GM18861 (cell line): ENCODE measurements at regions not wholly inside any gene's neighbourhood (a gene's known extent, or its start where the extent isn't known, plus 50 kb on each side); places are given as distances from the start of the nearest gene placed in this dataset.

ENCODE experiments used
- ATAC-seq: cut with Tn5 transposase; IDR thresholded peaks from one replicate; pipeline ENCODE4 v1.9.1; 2021; ENCODE audit not compliant: unreplicated experiment

DNA sequence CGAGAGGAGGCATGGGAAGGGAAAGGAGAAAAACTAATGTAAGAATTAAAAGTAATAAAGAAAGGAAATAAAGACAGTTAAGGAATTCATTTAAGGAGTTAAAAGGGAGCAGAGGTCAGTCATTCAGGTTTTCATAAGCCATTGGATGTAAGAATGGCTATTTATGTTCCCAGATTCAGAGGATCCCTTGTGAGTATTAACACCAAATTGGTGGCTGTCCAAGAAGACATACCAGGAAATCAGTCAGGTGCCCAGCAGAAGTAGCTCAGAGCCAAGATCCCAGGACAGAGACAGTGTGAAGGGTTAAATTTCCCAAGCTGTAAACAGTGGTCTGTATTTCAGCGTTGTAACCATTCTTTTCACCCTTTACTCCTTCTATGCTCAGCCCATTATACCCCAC is 550.4 kb downstream of the BCL11A start:
- no peak for ATAC-seq

DNA sequence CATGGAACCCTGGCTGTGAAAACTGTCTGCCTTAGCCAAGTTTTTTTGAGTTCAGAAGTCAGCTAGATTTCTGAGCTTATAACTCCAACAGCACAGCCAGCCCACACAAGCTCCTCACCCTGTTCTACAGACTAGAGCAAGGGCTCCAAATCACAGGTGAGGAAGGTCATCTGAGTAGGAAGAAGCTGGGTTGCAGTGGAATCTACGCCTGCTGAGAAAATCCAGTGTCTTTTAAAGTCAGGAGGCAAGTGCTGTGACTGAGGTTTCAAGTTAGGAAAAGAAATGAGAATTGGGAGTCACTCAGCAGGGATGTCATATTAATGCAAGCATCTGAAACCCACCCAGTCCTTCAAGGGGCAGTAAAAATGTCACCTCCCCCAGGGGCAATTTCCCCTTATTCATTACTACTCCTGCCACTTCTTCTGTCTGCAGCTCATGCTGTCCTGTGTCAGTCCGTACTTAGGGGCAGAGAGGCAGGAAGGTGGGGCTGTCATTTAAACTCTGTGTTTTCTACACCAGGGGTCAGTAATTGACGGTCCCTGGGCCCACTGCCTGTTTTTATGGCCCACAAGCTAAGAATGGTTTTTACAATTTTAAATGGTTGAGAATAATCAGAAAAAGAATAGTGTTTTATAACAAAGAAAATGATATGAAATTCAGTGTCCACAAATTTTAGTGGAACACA is 551.1 kb downstream of the BCL11A start:
- no peak for ATAC-seq

DNA sequence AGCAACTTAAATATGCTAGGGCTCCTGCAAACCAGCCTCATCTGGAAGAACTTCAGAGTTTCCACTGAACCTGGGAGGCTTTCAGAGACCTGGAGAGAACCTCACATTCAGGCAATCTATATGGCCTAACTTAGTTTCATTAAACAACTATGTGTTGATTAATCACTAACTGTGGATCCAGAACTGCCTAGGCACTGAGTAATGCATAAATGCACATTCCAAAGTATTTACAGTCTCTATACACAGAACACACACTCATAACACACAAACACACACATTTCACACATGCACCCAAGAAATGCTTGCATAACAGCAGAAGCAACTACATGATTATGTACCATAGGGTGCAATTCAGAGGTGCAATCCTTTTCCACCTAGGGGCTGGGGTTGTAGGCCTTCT is 552.8 kb downstream of the BCL11A start:
- no peak for ATAC-seq

DNA sequence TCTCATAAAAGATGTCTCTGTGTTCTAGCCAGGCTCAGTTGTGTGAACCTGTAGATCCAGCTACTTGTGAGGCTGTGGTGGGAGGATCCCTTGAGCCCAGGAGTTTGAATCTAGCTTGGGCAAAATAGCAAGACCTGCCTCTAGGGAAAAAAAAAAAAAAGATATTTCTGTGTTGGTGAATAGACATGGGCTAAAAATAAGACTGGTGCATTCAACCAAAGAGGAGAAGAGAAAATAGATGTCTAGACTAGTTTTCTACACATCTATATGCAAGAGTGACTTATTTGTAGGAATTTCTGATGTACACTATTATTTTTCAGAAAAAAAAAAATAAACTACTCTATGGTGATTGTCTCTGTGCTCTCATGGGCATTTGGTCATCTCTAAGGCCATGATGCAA is 555.1 kb downstream of the BCL11A start:
- ATAC-seq = no peak

DNA sequence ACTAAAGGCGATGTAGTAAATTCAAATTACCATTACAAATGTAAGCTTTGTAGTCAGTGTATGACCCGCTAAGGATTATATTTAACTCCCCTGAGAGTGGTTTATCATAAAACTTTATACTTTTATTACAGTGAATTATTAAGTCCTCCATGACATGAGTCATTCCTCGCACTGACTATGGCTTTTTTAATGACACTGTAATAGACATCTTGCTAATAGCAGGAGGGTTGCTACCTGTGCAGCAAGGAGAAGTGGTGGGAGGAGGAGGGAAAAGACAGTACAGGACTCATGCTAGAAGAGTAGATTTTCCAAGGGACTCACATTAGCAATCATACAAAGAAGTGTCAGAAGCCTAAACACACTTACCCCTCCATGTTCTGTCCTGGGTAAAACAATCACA is 556.1 kb downstream of the BCL11A start:
- ATAC-seq = no peak

DNA sequence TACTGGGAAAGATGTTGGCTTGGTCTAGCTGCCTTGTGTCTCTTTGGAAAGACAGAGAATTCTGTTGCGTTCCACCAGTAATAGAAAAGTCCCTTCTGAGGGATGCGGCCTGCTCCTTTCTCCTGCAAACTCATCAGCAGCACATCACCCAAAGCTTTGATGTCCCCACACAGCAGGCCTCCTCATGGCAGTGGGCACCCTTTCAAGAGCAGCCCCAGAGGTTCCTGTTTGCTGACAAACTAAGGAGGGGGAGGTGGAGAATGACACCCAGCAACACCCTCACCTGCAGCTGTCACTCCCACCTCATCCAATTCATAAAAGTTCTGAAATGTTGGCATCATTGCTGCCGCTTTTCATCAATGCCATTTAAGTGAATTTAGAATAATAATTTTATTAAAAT is 556.6 kb downstream of the BCL11A start:
- no peak for ATAC-seq

DNA sequence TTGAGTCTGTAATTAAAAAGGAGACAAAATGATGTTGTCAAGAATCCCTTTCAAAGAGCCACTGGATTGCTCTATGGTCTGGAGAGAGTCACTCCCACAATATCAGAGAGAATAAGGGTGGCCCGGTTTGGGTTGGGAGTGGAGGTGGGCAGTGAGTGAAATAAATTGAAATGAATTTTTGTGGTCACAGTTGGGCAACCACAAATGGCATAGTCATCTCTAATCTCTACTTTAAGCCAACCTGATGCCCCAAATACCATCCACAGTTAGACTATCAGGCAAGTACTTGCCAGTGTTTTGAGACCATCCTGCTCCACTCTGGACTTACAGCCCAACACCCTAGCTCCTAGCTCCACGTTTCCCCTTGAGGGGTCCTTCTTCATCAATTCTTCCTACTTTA is 559.7 kb downstream of the BCL11A start:
- ATAC-seq = no peak

DNA sequence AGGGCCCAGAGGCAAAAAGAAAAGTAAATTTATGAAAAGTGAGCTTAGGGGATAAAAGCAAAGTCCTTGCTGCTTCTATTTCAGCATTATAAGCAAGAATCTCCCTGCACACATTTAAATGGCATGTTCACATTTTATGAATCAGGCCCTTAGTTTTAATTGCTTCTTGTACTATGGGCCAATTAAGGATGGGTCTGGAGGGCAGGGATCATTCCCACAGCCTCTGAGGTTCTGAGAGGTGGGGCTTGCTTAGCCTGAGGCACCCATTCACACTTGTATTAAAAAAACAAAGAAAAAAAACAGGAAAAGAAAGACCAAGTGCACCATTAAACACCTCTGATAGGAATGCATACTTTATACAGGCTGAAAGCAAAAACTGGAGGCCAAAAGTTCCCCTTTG is 565.1 kb downstream of the BCL11A start:
- no peak for ATAC-seq

DNA sequence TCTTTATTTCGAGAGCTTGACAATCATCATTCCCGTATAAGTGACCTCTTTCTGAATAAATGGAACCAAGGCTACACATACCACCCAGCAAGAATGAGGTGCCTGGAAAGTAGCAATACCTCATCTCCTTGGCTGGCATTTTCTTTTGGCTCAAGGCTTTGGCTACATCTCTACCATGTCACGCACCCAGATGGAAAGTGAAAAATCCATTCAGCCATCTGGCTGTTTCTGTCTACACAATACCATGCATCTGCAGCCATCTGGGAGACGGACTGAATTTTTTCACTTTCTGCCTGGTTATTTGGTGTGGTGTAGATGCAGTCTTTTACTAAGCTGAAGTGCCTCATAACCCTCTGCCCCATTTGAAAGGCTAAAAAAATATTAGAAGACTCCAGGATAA is 566.9 kb downstream of the BCL11A start:
- no peak for ATAC-seq

DNA sequence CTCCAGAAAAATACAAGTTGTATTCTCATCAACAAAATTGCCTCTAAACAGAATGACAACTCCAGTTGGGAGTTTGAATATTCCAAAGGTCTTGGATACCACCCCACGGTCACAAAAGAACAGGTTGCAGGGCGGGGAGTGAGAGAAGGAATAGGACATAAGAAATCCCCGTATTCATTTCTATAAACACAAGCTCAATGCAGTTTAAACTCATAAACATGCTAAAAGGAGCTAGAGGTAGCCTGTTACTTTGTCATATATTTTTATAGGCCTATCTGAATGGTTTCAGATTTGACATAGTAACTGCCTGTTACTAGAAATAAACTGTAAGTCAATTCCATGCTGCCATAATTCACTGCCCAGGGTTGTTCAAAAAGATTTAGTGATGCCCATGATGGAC is 567.5 kb downstream of the BCL11A start:
- no peak for ATAC-seq

DNA sequence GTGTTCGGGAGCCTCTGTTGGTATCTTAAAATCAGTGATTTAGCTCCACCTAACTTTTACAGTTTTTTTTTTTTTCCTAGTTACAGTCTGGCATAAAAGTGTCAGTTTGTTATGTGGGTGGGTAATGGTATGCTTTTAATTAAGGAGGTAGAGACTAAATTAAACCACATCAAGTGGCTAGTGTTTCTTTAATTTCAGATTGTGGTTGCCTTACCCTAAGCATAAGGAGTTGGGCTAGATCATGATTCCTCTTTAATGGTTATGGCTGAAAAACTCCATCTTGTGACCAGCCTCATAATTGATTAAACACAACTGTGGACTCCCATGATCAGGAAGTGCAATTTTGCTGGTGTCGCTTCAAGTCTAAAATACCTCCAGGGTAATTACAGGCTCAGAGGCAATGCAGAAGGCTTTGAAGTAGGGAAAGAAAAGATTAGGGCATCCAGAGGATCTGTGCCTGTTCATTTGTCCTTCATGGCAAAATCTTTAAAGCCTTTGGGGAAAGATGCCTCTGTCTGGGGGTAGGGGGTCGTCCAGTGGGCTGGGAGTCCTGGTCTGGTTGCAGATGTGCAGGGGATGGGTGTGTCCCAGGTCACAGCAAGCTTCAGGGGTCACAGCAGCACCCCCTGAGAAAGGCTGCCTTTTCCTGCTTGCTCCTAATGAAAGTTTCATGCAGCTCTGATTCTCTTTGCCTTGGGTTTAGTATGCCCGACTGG is 579.2 kb downstream of the BCL11A start:
- no peak for ATAC-seq

DNA sequence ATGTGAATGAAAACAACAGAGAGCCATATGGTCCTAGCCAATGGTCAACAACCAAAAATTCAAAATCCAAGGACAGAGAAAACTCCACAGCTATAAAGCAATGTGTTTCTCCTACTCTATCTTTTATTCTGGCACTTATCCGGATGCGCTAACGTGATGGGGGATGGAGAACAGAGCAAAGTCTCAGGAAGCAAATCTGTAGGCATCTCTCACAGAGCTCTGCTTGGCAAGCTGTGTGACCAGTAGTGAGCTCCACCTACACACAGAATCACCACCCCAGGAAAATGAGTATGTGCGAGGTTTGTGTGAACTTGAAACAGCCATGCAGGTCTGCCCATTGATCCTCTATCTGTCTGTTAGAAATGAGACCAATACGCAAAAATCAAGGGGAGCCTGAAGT is 584.3 kb downstream of the BCL11A start:
- no peak for ATAC-seq

DNA sequence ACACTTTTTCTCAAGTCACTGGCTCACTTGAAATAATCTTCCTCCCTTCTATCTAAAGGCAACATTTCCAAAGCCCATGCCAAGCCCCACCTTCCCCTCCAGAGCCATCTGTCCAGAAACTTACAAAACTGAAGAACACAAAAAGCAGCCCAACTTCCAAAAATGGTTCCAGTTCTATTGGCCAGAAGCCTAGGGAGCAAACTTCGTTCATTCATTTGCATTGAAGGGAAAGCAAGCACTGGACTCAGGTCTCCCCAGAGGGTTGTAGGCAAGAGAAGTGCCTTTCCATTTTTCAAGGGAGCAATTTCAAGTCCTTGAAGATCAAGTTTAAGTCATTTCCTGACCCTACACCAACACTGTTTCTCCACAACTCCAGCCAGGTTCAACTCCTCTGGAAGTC is 585.0 kb downstream of the BCL11A start:
- no peak for ATAC-seq

DNA sequence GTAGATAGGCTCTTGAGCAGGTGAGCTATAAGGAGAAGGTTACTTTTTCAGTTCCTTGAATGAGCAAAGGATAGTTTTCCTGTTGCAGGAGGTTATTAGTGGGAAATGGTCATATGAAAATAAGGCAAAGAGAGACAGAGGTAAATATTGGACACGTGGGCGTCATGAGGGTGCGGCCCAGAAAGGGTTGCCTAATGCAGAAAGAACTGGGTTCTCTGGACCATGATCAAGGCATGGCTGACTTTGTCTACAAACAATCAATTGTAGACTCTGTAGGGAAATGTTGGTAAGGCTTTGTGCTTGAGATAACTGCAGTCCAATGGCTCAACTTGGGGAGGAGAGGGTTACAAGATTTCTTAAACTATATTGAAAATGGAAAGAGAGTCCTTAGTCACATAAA is 585.8 kb downstream of the BCL11A start:
- no peak for ATAC-seq

DNA sequence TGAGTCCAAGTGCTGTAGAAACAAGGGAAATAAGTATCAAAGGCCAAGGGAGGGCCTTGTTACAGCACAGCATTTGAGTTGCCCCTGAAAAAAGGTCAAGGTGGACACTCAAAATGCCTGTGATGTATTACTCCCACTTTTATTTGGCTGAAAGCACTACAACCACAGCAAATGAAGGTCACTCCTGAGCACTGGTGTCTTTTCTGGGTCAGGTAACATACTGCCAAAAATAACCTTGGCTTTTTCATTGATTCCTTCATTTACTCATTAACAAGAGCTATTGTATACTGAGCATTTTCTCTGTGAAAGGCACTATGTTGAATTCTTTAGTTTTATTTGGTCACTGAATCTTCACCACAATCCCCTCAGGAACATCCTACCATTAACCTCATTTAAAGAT is 590.3 kb downstream of the BCL11A start:
- no peak for ATAC-seq

DNA sequence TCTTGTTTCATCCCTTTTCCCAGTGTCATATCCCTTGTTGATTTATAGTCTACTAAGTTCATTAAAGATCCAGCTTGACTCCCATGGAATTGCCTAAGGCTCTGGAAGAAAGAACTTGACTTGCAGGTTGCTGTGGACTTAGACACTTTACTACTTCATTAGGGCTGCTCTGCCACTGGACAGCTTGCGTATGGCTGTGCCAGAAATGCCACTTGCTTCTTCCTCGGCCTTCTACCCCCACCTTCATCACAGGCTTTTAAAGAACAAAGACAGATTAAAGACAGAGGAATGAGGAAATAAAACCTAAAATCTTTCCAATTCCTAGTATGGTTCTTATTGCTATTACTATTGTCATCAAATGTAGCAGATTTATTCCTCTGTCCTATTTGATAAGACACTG is 591.7 kb downstream of the BCL11A start:
- no peak for ATAC-seq

DNA sequence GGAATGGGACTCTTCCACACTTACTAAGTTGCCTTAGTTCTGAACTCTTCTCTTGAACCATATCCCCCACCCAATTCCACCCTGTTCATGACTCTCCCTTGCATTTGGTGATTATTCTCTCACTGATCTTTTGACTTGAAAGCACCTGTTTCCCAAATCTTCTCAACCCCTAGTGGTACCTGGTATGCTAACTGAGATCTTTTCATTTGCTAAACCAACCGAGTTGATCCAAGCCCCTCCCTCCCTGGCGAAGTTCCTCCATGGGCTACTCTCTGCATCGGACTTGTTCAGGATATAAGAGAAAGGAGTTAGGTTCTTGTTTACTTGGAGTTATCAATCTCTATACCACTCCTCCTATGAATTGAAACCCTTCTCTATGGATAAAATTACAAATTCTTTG is 593.5 kb downstream of the BCL11A start:
- no peak for ATAC-seq

DNA sequence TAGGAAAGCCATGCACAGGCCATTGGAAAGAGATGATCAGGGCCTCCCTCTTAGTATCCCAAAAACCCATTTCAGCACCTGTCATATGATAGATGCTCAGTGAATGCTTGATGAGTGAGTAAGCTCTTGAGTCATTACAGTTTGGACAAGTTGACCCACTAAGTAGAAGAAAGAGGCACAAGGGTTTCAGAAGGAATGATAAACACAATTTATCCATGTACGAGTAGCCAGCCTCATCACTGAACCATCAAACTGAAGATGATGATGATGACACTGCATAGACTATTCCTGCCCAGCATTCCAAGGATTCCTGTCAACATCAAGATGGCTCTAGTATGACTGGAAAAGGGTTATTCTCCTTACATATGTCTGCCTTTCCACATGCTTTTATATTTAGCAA is 596.0 kb downstream of the BCL11A start:
- ATAC-seq = no peak

DNA sequence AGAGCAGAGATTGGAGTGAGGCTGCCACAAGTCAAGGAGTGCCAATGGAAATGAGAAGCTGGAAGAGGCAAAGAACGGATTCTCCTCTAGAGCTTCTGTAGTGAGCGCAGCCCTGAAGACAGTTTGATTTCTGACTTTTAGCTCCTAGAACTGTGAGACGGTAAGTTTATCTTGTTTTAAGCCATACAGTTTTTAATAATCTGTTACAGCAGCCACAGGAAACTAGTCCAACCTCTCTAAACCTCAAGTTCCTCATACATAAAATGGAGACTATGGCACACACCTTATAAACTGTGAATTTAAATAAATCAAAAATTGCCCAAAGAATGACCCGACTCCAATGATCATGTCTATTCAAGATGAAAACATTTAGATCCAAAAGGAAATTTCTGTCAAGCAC is 596.5 kb downstream of the BCL11A start:
- ATAC-seq = no peak

DNA sequence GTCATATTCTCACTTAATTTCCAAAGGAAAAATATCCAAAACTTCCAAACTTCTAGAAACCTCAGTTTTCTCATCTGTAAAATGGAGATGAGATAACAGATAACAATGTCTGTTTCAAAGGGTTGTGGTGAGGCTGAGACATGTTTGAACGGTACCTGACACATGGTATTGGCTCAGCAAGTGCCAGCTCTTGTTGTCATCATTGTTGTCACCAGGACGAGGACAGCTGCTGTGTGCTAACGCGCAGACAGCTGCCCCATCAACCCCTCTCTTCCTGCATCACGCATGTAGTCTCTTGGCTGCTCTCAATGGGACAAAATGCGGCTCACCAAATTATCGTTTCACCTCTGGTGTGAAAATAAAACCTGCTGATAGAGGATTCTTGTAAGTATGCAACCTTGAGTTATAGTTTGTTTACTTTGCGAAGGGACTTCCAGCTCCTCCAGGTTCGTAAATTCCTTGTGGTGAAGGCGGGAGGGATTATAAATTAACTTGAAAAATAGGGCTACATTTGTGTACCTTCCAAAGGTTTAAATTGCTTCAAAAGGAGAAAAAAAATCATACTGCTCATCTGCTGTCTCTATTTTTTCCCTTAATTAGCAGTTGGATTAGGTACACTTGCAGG is 605.4 kb downstream of the BCL11A start:
- no peak for ATAC-seq

DNA sequence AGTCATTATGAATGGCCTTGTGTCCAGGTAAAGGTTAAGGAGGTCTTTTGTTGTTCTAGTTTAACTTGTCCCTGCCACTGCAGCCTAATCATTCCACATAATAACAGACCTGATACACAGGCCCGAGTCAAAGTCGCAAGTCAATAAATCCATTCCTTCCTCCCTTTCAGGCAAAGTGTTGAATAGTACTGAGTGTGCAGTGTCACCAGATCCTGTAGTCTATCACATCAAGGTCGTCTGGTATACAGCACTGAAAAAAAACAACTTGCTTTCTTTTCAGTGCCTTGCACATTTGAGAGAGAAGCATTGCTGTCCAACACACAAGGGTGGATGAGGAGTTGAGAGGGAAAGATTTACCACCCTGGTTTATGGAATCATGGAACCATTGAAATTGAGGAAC is 606.2 kb downstream of the BCL11A start:
- no peak for ATAC-seq

DNA sequence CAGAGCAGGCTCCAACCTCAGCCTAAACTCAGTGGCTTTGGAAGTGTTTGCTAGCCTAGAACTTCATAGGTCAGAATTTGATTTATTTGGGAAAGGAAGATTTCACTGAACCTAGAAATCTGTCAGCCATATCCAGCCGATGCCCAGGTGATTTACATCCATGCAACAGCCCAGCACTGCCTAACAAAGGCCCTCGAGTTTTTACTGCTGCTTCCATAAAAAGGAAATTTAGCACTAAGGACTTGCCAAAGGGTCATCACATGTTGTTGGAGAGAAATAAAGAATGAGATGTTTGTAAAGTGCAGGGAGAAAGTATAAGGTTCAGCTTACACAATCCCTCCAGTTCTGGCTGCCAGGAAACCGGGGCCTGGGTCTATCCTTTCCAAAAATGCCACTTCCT is 614.2 kb downstream of the BCL11A start:
- no peak for ATAC-seq

DNA sequence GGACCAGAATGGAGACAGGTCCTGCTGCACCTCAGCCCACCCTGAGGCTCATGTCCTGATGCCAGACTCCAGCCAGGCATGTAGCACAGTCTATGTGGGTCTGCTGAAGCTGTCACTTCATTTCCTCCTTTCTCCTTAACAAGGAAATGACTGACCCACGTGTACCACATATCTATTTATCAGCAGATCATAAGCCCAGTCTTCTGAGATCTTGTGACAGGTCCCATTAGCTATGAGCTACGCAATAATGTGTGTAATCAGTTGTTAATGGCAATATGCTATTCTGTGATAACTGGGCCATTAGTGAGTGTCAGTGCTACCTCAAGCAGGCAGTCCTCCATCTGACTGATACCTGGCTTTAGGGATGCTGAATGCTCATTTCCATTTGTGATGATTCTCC is 615.3 kb downstream of the BCL11A start:
- ATAC-seq = no peak
